Panc1 (cell line): ENCODE measurements at regions not wholly inside any gene's neighbourhood (a gene's known extent, or its start where the extent isn't known, plus 50 kb on each side); places are given as distances from the start of the nearest gene placed in this dataset.

Source experiments
- POLR2AphosphoS5 ChIP-seq: IDR thresholded peaks from 2 replicates; pipeline ENCODE4 v1.6.1; 2012; ENCODE audit warnings: mild to moderate bottlenecking, low read depth, low read length, moderate library complexity
- TF ChIP-seq, protein P1 (sequence below): fragments of 450-650 bp; IDR thresholded peaks from 2 replicates; pipeline ENCODE4 v1.5.1; 2017; ENCODE audit warnings: mild to moderate bottlenecking
- TF ChIP-seq, protein P2 (sequence below), 2 experiments: IDR thresholded peaks; 2 replicates each; pipeline ENCODE4 v1.6.1; 2011 to 2012; ENCODE audit warnings: low read depth in 2 of 2, control low read depth in 1 of 2, low read length in 1 of 2, mild to moderate bottlenecking in 1 of 2, moderate library complexity in 1 of 2; ENCODE audit not compliant: insufficient read depth in 1 of 2

- TF ChIP-seq, protein P1, sequence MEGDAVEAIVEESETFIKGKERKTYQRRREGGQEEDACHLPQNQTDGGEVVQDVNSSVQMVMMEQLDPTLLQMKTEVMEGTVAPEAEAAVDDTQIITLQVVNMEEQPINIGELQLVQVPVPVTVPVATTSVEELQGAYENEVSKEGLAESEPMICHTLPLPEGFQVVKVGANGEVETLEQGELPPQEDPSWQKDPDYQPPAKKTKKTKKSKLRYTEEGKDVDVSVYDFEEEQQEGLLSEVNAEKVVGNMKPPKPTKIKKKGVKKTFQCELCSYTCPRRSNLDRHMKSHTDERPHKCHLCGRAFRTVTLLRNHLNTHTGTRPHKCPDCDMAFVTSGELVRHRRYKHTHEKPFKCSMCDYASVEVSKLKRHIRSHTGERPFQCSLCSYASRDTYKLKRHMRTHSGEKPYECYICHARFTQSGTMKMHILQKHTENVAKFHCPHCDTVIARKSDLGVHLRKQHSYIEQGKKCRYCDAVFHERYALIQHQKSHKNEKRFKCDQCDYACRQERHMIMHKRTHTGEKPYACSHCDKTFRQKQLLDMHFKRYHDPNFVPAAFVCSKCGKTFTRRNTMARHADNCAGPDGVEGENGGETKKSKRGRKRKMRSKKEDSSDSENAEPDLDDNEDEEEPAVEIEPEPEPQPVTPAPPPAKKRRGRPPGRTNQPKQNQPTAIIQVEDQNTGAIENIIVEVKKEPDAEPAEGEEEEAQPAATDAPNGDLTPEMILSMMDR, result no peak
- TF ChIP-seq, protein P2, sequence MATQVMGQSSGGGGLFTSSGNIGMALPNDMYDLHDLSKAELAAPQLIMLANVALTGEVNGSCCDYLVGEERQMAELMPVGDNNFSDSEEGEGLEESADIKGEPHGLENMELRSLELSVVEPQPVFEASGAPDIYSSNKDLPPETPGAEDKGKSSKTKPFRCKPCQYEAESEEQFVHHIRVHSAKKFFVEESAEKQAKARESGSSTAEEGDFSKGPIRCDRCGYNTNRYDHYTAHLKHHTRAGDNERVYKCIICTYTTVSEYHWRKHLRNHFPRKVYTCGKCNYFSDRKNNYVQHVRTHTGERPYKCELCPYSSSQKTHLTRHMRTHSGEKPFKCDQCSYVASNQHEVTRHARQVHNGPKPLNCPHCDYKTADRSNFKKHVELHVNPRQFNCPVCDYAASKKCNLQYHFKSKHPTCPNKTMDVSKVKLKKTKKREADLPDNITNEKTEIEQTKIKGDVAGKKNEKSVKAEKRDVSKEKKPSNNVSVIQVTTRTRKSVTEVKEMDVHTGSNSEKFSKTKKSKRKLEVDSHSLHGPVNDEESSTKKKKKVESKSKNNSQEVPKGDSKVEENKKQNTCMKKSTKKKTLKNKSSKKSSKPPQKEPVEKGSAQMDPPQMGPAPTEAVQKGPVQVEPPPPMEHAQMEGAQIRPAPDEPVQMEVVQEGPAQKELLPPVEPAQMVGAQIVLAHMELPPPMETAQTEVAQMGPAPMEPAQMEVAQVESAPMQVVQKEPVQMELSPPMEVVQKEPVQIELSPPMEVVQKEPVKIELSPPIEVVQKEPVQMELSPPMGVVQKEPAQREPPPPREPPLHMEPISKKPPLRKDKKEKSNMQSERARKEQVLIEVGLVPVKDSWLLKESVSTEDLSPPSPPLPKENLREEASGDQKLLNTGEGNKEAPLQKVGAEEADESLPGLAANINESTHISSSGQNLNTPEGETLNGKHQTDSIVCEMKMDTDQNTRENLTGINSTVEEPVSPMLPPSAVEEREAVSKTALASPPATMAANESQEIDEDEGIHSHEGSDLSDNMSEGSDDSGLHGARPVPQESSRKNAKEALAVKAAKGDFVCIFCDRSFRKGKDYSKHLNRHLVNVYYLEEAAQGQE (IDR thresholded peaks at IDR 0.05; ENCODE audit: insufficient read depth in 1 of 2, low read depth in 2 of 2, low read length in 1 of 2), result no peak
- TF ChIP-seq POLR2AphosphoS5, result no peak
Observed at GRCh38 chr5:40406741-40407211, 272.9 kb upstream of the PTGER4 start.
